ENCODE measurements at regions not wholly inside any gene's neighbourhood (a gene's known extent, or its start where the extent isn't known, plus 50 kb on each side); places are given as distances from the start of the nearest gene placed in this dataset.
"Not testable (repeated sequence)": the region's sequence is repeated elsewhere in the genome, so short reads cannot be mapped to it uniquely, and the experiment has no call there.

- DNase-seq (ENCODE audit: low read depth in 4 of 4, low spot score in 1 of 4) = no peak
Measured at GRCh38 chr10:89944138-89944537, 242.7 kb downstream of the KIF20B start.

- DNase-seq (ENCODE audit: low read depth in 4 of 4, low spot score in 1 of 4) = no peak
Measured at GRCh38 chr10:89946106-89946505, 244.7 kb downstream of the KIF20B start.

GRCh38 chr10:89949496-89949895 lies 248.1 kb downstream of the KIF20B start:
- no peak for DNase-seq (ENCODE audit: low read depth in 4 of 4, low spot score in 1 of 4)

- no peak for DNase-seq (ENCODE audit: low read depth in 4 of 4, low spot score in 1 of 4)
Measured at GRCh38 chr10:89952325-89952724, 250.9 kb downstream of the KIF20B start.

- no peak for DNase-seq (ENCODE audit: low read depth in 4 of 4, low spot score in 1 of 4)
Measured at GRCh38 chr10:89952751-89953150, 251.4 kb downstream of the KIF20B start.

- DNase-seq (ENCODE audit: low read depth in 4 of 4, low spot score in 1 of 4) = no peak
Measured at GRCh38 chr10:89954061-89954460, 252.7 kb downstream of the KIF20B start.

DNA sequence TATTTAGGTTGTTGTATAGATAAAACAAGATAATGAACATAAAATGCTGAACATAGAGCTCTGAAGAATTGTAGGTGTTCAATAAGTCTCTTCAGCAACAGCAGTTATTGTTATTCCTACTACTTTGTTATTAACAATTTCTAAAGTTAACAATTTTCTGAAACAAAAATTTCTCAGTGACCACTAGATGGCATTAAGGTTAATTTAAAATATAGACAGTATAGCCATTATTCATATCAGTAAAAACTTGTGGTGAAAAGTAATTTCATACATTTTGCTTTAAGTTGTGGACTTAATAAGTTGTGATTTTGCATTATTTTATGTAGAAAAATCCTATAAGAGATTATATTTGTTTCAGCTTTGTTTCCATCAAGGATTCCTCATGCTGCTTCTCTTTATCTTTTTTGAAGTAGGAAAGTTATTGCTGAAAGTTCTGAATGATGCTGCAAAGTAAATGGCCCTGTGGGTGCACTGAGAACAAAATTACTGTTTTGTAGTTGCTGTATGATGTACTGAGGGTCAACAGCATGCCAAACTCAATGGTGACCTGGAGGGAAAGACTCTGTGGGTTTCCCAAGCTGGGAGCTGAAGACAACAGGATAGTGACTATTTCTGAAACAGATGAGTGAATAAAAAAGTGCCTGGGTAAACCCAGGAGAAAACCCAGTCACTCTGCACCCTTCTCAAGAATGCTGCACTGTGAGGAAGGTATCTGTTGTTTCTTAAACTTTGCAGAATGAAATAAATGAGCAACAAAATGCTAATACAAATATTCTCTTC lies 253.6 kb downstream of the KIF20B start:
- DNase-seq (ENCODE audit: low read depth in 4 of 4, low spot score in 1 of 4) = no peak

- no peak for DNase-seq (ENCODE audit: low read depth in 4 of 4, low spot score in 1 of 4)
Measured at GRCh38 chr10:89959433-89960110, 258.2 kb downstream of the KIF20B start.

GRCh38 chr10:89963451-89964102 lies 262.2 kb downstream of the KIF20B start:
- DNase-seq (ENCODE audit: low read depth in 4 of 4, low spot score in 1 of 4) = no peak

DNA sequence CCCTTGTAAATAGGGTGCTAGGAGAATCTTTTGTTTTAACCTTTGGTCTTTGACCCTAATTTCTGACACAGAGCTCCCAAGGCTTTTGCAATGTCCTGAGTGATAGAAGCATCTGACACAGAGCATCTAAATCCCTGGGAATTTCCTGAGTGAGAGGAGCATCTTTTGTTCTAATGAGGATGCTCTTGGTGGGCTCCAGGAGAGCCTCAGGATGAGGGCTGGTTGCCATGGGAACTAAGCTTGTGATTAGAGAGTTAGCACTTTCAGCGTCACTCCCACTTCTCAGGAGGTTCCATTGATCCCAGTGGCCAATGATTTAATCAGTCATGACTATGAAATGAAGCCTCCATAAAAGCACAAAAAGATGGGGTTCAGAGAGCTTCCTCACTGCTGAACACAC lies 264.8 kb downstream of the KIF20B start:
- no peak for DNase-seq (ENCODE audit: low read depth in 4 of 4, low spot score in 1 of 4)

DNA sequence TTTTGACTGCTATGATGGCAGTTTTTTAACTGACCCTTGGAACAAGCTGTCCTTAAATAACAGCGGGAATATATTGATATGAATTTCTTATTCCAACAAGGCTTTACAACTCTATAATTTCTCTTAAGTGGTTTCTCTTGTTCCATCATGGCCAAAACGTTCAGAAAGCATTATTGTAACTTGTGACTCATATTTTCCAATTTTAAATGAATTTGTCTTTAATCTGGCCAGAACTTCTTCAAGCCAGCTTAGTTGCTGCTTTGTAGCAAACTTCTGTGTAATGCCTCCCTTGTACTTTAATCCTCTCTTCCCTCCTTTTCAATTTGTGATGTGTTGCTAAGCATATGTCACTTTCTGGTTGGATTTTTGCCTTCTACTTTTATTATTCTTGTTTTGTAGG lies 271.9 kb downstream of the KIF20B start:
- DNase-seq (ENCODE audit: low read depth in 4 of 4, low spot score in 1 of 4) = no peak

DNA sequence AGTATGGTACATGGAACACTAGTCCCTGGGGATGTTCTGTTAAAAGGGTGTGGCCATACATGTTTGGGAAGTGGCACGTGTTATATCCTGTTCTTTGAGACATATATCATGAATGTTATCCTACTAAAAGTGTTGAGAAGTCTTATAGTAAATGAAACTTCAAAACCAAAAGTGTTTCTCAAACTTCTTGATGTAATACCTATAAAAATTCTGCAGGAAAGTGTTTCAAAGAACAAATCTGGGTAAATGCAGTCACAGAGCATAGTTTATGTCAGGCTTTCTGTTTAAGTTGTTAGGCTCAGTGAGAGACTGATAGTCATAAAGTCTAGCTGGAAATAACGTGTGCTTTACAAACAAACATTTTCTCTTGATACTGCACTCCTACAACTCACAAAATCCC lies 273.7 kb downstream of the KIF20B start:
- DNase-seq (ENCODE audit: low read depth in 4 of 4, low spot score in 1 of 4) = no peak

GRCh38 chr10:89975771-89976170 lies 274.4 kb downstream of the KIF20B start:
- DNase-seq (ENCODE audit: low read depth in 4 of 4, low spot score in 1 of 4) = no peak

DNA sequence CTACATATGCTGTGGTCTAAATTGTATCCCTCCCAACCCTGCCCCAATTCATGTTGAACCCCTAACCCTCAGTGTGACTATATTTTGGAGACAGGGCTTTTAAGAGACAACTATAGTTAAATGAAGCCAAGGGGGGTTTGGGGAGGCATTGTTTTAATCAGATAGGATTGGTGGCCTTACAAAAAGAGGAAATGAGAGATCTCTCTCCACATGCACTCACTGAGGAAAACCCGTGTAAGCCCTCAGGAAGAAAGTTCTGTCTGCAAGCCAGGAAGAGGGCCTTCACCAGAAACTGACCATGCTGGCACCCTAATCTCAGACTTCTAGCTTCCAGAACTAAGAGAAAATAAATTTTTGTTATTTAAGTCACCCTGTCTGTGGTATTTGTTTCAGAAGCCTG lies 276.7 kb downstream of the KIF20B start:
- DNase-seq (ENCODE audit: low read depth in 4 of 4, low spot score in 1 of 4) = no peak

DNA sequence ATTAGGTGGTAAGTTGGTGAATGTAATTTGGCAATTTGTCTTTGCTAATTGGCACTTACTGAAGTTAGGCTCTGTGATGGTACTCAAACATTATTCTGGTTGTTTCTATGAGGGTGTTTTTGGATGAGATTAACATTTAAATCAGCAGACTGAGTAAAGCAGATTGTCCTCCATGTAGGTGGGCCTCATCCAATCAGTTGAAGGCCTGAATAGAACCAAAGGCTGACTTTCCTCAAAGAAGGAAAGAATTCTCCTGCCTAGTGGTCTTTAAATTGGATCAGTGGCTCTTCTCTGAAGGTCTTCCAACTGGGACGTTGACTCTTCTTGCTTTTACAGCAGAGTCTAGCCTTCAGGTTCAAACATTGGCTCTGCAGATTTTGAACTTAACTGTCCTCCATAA lies 278.3 kb downstream of the KIF20B start:
- no peak for DNase-seq (ENCODE audit: low read depth in 4 of 4, low spot score in 1 of 4)

DNA sequence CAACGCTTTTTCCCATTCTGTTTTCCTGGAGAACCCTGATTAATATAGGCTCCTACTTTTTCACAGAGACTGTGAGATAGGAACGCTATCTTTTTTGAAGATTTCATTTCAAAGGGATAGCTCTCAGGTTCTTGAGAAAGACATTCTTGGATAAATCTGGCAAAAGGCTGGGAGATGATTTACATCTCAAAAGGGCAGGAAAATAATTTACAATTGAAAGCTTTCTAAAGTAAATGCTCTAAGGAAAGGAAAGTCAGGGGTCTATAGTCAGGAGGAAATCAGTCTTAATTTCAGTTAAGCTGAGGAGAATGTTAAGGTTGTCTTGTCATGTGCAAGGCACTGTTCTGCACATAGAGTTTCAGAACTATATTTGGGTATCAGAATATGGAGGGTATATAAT lies 278.8 kb downstream of the KIF20B start:
- no peak for DNase-seq (ENCODE audit: low read depth in 4 of 4, low spot score in 1 of 4)

GRCh38 chr10:89981891-89982290 lies 280.5 kb downstream of the KIF20B start:
- no peak for DNase-seq (ENCODE audit: low read depth in 4 of 4, low spot score in 1 of 4)

DNA sequence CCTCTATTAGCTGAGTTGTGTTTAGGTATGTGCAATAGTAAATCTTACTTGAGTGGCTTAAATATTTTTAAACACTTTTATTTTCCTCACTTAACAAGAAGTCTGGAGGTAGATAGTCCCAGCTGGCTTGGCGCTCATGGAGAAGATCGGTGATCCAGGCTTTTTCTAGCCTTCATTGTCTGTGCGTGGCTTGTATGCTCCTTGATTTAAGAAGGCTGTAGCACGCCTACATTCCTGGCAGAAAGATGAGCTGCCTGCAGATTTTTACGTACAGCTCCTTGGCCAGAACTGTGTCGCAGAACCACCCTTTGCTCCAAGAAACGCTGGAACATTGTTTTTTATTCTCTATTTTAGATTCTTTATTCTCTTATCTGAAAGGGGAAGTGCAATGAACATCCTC lies 284.1 kb downstream of the KIF20B start:
- no peak for DNase-seq (ENCODE audit: low read depth in 4 of 4, low spot score in 1 of 4)

- not testable (repeated sequence) for DNase-seq (ENCODE audit: low read depth in 4 of 4, low spot score in 1 of 4)
Measured at GRCh38 chr10:89988361-89988760, 287.0 kb downstream of the KIF20B start.

DNA sequence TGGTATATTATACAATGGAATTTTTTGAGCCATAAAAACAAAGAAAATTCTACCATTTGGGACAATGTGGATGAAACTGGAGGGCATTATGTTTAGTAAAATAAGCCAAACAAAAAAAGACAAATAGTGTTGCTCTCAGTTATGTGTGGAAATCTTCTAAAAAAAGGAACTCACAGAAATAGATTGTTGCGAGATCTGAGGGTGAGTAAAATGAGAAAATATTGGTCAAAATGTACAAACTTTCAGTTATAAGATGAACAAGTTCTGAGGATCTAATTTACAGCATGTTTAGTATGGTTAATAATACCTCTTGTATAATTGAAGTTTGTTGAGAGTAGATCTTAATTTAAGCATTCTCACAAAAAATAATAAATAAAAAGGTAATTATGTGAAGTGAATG lies 291.2 kb downstream of the KIF20B start:
- no peak for DNase-seq (ENCODE audit: low read depth in 4 of 4, low spot score in 1 of 4)

DNA sequence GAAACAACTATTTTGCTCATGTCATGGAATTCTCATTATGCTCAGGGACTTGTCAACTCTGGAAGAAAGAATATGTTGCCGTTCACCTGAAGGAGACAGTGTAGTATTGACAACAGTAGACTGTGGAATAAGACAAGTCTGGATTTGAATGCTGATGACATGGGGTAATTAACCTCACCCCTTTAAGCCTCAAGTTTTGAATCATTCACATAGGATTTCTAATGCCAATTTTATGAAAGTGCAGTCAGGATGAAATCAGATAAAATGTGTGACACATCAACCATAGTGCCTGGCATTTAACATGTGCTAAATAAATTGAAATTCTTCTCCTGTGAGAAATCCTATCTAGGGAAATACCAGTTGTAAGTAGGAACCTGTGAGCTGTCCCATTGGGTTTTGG lies 305.8 kb downstream of the KIF20B start:
- no peak for DNase-seq (ENCODE audit: low read depth in 4 of 4, low spot score in 1 of 4)

- DNase-seq (ENCODE audit: low read depth in 4 of 4, low spot score in 1 of 4) = not testable (repeated sequence)
Measured at GRCh38 chr10:90011281-90011680, 309.9 kb downstream of the KIF20B start.
